HCT116 (cell line): ENCODE measurements at regions not wholly inside any gene's neighbourhood (a gene's known extent, or its start where the extent isn't known, plus 50 kb on each side); places are given as distances from the start of the nearest gene placed in this dataset.

Experiments used
- ATAC-seq: fragments of 200-7000 bp; cut with Tn5 transposase; 2 replicates; pipeline ENCODE4 v1.9.1; 2020; ENCODE audit warnings: mild to moderate bottlenecking, moderate library complexity
- BruUV-seq: library from RNA; stranded (reverse); fragments of 400-500 nt; replicated peaks from 2 replicates; lab custom pipeline; 2021; lab: Mats Ljungman, UMichigan
- CTCF ChIA-PET: fragments of 300-600 bp; sonication (Branson Sonifier 250); formaldehyde crosslinking; loops from one replicate; lab custom pipeline; 2021; ENCODE audit warnings: antibody characterized with exemption; lab: Charles Lee
- POLR2A ChIA-PET: fragments of 300-600, 350-600 bp; sonication (Branson Sonifier 250); formaldehyde crosslinking; loops from one replicate; lab custom pipeline; 2021; ENCODE audit warnings: antibody characterized with exemption; lab: Charles Lee
- RAD21 ChIA-PET, 2 experiments: fragments of 300-600 bp; sonication (Branson Sonifier 250); formaldehyde crosslinking; loops; one replicate each; lab custom pipeline; 2023; ENCODE audit warnings: low total read pairs in 2 of 2; ENCODE audit not compliant: uncharacterized antibody in 2 of 2, unreplicated experiment in 2 of 2, low non-redundant PET in 1 of 2; lab: Charles Lee
- DNase-seq: peaks from one replicate; pipeline ENCODE4 v3.0.0-alpha.2; 2010; ENCODE audit warnings: low read depth, low spot score
- H2AFZ ChIP-seq: fragments of 200-600 bp; shearing (Covaris generic), sonication (generic); 2 replicates; pipeline ENCODE4 v1.6.1; 2017; ENCODE audit warnings: low read depth, mixed run types, mixed read lengths, antibody characterized with exemption, low read length; ENCODE audit not compliant: poor library complexity, severe bottlenecking
- H3K27ac ChIP-seq: 2 replicates; pipeline ENCODE4 v1.5.1; 2012; ENCODE audit warnings: low read depth, low read length
- H3K27me3 ChIP-seq: fragments of 200-600 bp; sonication (generic); 2 replicates; pipeline ENCODE4 v1.6.1; 2016; ENCODE audit warnings: mixed run types, low read length, mixed read lengths; ENCODE audit not compliant: insufficient read depth
- H3K36me3 ChIP-seq, 2 experiments: fragments of 200-500 bp in 1 of 2; fragments of 200-600 bp in 1 of 2; sonication (Bioruptor generic) in 1 of 2; sonication (generic) in 1 of 2; 2 replicates each; pipeline versions ENCODE4 v1.5.1 to v1.6.1; 2014 to 2016; ENCODE audit warnings: low read length in 2 of 2, inconsistent platforms in 1 of 2, mixed read lengths in 1 of 2, mixed run types in 1 of 2; ENCODE audit not compliant: insufficient read depth in 2 of 2, control insufficient read depth in 1 of 2
- H3K4me1 ChIP-seq, 2 experiments: fragments of 200-600 bp in 1 of 2; sonication (generic) in 1 of 2; 2 replicates each; pipeline versions ENCODE4 v1.5.1 to v1.6.1; 2012 to 2017; ENCODE audit warnings: low read length in 2 of 2, inconsistent platforms in 1 of 2, mild to moderate bottlenecking in 1 of 2, mixed read lengths in 1 of 2, mixed run types in 1 of 2, moderate library complexity in 1 of 2; ENCODE audit not compliant: insufficient read depth in 2 of 2, control insufficient read depth in 1 of 2
- H3K4me2 ChIP-seq: fragments of 200-600 bp; sonication (generic); 2 replicates; pipeline ENCODE4 v1.6.1; 2017; ENCODE audit warnings: mixed run types, low read length, mixed read lengths
- H3K4me3 ChIP-seq, 2 experiments: fragments of 200-600 bp in 1 of 2; sonication (generic) in 1 of 2; replicated peaks in 1 of 2; 2 replicates each; pipeline ENCODE4 v1.5.1; 2011 to 2016; ENCODE audit warnings: low read length in 2 of 2, control low read depth in 1 of 2, low read depth in 1 of 2, mild to moderate bottlenecking in 1 of 2, mixed read lengths in 1 of 2, mixed run types in 1 of 2
- H3K79me2 ChIP-seq: fragments of 200-600 bp; sonication (generic); 2 replicates; pipeline ENCODE4 v1.6.1; 2017; ENCODE audit warnings: mild to moderate bottlenecking, mixed run types, low read length, moderate library complexity, mixed read lengths; ENCODE audit not compliant: insufficient read depth
- H3K9ac ChIP-seq: fragments of 200-600 bp; sonication (generic); 2 replicates; pipeline ENCODE4 v1.6.1; 2016; ENCODE audit warnings: low read length, mixed read lengths
- H3K9me2 ChIP-seq: fragments of 200-600 bp; sonication (generic), shearing (Covaris generic); 2 replicates; pipeline ENCODE4 v1.6.1; 2017; ENCODE audit warnings: mixed run types, mild to moderate bottlenecking, moderate library complexity; ENCODE audit not compliant: insufficient read depth
- H3K9me3 ChIP-seq, 2 experiments: fragments of 200-500 bp in 1 of 2; fragments of 200-600 bp in 1 of 2; sonication (Bioruptor generic) in 1 of 2; sonication (generic) in 1 of 2; 2 replicates each; pipeline ENCODE4 v1.6.1; 2014 to 2017; ENCODE audit warnings: low read length in 2 of 2, mixed read lengths in 2 of 2, inconsistent platforms in 1 of 2, low read depth in 1 of 2, mild to moderate bottlenecking in 1 of 2, mixed run types in 1 of 2, moderate library complexity in 1 of 2; ENCODE audit not compliant: control insufficient read depth in 1 of 2, insufficient read depth in 1 of 2
- H4K20me1 ChIP-seq: fragments of 200-600 bp; sonication (generic), shearing (Covaris generic); 2 replicates; pipeline ENCODE4 v1.6.1; 2017; ENCODE audit warnings: mixed run types, mild to moderate bottlenecking, moderate library complexity; ENCODE audit not compliant: insufficient read depth
- ATF3 ChIP-seq: IDR thresholded peaks from 2 replicates; pipeline ENCODE4 v1.6.1; 2012
- CEBPB ChIP-seq: IDR thresholded peaks from 2 replicates; pipeline ENCODE4 v1.6.1; 2012; ENCODE audit warnings: low read depth
- EZH2phosphoT487 ChIP-seq: fragments of 200-600 bp; IDR thresholded peaks from 2 replicates; pipeline ENCODE4 v1.6.1; 2018; ENCODE audit warnings: antibody characterized with exemption, borderline replicate concordance
- FOSL1 ChIP-seq: IDR thresholded peaks from 2 replicates; pipeline ENCODE4 v1.6.1; 2012; ENCODE audit warnings: low read depth
- POLR2A ChIP-seq: IDR thresholded peaks from 2 replicates; pipeline ENCODE4 v1.7.0; 2011; ENCODE audit warnings: borderline replicate concordance; ENCODE audit not compliant: insufficient read depth, insufficient read length; ENCODE audit errors: extremely low read depth
- RAD21 ChIP-seq: IDR thresholded peaks from 2 replicates; pipeline ENCODE4 v1.6.1; 2012; ENCODE audit warnings: low read depth, mild to moderate bottlenecking
- TCF7L2 ChIP-seq: IDR thresholded peaks from 2 replicates; pipeline ENCODE4 v1.7.0; 2011; ENCODE audit warnings: borderline replicate concordance, inconsistent platforms; ENCODE audit not compliant: insufficient read depth, insufficient read length; ENCODE audit errors: extremely low read depth
- ZBTB33 ChIP-seq: IDR thresholded peaks from 2 replicates; pipeline ENCODE4 v1.6.1; 2011; ENCODE audit warnings: mild to moderate bottlenecking, low read length, moderate library complexity; ENCODE audit not compliant: insufficient replicate concordance; ENCODE audit errors: extremely low read depth
- ZFX ChIP-seq: fragments of 450-650 bp; IDR thresholded peaks from 2 replicates; pipeline ENCODE4 v1.6.1; 2017
- intact Hi-C: fragments of 100-400 bp; cut with micrococcal nuclease; formaldehyde crosslinking; loops from 2 replicates; pipeline ENCODE4 v1.10.0; 2022

GRCh38 chr20:24337069-24337468, 132.4 kb upstream of the SYNDIG1 start:
- no peaks in the 10 kb centered on the region for H3K36me3 ChIP-seq
- no peak overlapping the region for H3K9ac ChIP-seq
- no peaks in the 10 kb centered on the region for H3K27me3 ChIP-seq
- peaks cover 0 to 10% of the 10 kb centered on the region in 2 experiments; a peak in 1 of 4 replicates for H3K9me3 ChIP-seq
- H3K79me2 ChIP-seq = no peaks in the 10 kb centered on the region
- no peaks in the 10 kb centered on the region for H3K4me1 ChIP-seq
- no TSS peak for BruUV-seq
- ATAC-seq (no peak), DNase-seq (no peak)
- no peaks in the 10 kb centered on the region for H4K20me1 ChIP-seq
- no peak for TF ChIP-seq FOSL1
- TF ChIP-seq ATF3 = no peak
- no peak for TF ChIP-seq CEBPB
- no peak overlapping the region for H3K27ac ChIP-seq
- POLR2A ChIA-PET = no interaction called here
- no peak overlapping the region for H3K4me3 ChIP-seq
- intact Hi-C loops = no loop called here
- RAD21 ChIA-PET = no interaction called here
- no peaks in the 10 kb centered on the region for H3K9me2 ChIP-seq
- H2AFZ ChIP-seq = no peak overlapping the region
- no peak overlapping the region for H3K4me2 ChIP-seq
- CTCF ChIA-PET = no interaction called here

GRCh38 chr20:24334830-24335229, 134.6 kb upstream of the SYNDIG1 start:
- no peak overlapping the region for H3K27ac ChIP-seq
- no peaks in the 10 kb centered on the region for H3K36me3 ChIP-seq
- BruUV-seq = no TSS peak
- RAD21 ChIA-PET = no interaction called here
- H3K9ac ChIP-seq = no peak overlapping the region
- CTCF ChIA-PET = no interaction called here
- DNase-seq = no peak
- no peak overlapping the region for H3K4me3 ChIP-seq
- no peak overlapping the region for H3K4me2 ChIP-seq
- no peaks in the 10 kb centered on the region for H3K79me2 ChIP-seq
- H3K4me1 ChIP-seq = no peaks in the 10 kb centered on the region
- ATAC-seq = no peak
- H3K9me3 ChIP-seq = peaks cover 0 to 9% of the 10 kb centered on the region in 2 experiments; a peak in 1 of 4 replicates
- TF ChIP-seq TCF7L2 (no peak), ZBTB33 (no peak), FOSL1 (no peak), POLR2A (no peak), CEBPB (no peak), RAD21 (no peak), ZFX (no peak), EZH2phosphoT487 (no peak)
- TF ChIP-seq, all 23 proteins: peak for 0
- H3K27me3 ChIP-seq = no peaks in the 10 kb centered on the region
- no peak overlapping the region for H2AFZ ChIP-seq
- H4K20me1 ChIP-seq = no peaks in the 10 kb centered on the region
- POLR2A ChIA-PET = no interaction called here
- intact Hi-C loops = no loop called here
- H3K9me2 ChIP-seq = no peaks in the 10 kb centered on the region
